A673 (cell line): ENCODE measurements at regions not wholly inside any gene's neighbourhood (a gene's known extent, or its start where the extent isn't known, plus 50 kb on each side); places are given as distances from the start of the nearest gene placed in this dataset.

ENCODE experiments used
- BruUV-seq: library from RNA; stranded (reverse); fragments of 400-500 nt; replicated peaks from 2 replicates; lab custom pipeline; 2021; lab: Mats Ljungman, UMichigan
- CTCF ChIA-PET: fragments of 300-600 bp; sonication (Branson Sonifier 250); formaldehyde crosslinking; loops from one replicate; lab custom pipeline; 2022; ENCODE audit warnings: antibody characterized with exemption; lab: Charles Lee
- POLR2A ChIA-PET: fragments of 300-600 bp; sonication (Branson Sonifier 250); formaldehyde crosslinking; loops from one replicate; lab custom pipeline; 2022; ENCODE audit warnings: antibody characterized with exemption; ENCODE audit not compliant: low non-redundant PET; lab: Charles Lee
- DNase-seq: peaks from one replicate; pipeline ENCODE4 v3.0.0-alpha.2; 2015; ENCODE audit warnings: low spot score
- H3K27ac ChIP-seq: fragments of 200-600 bp; sonication (generic); 2 replicates; pipeline ENCODE4 v1.5.1; 2016; ENCODE audit warnings: mixed run types, low read depth, mild to moderate bottlenecking, mixed read lengths, antibody characterized with exemption, low read length; ENCODE audit not compliant: poor library complexity, severe bottlenecking
- H3K27me3 ChIP-seq: fragments of 200-600 bp; sonication (generic); replicated peaks from 2 replicates; pipeline ENCODE4 v1.6.1; 2017; ENCODE audit warnings: mixed run types, low read depth, mild to moderate bottlenecking, mixed read lengths, antibody characterized with exemption, low read length; ENCODE audit not compliant: insufficient read depth, poor library complexity
- H3K36me3 ChIP-seq: fragments of 200-600 bp; sonication (generic); 2 replicates; pipeline ENCODE4 v1.6.1; 2016; ENCODE audit warnings: mixed run types, mild to moderate bottlenecking, mixed read lengths, antibody characterized with exemption, low read length; ENCODE audit not compliant: insufficient read depth, poor library complexity, severe bottlenecking
- H3K4me1 ChIP-seq: fragments of 200-600 bp; sonication (generic); 2 replicates; pipeline ENCODE4 v1.6.1; 2017; ENCODE audit warnings: mixed run types, mild to moderate bottlenecking, mixed read lengths, antibody characterized with exemption, low read length; ENCODE audit not compliant: insufficient read depth, poor library complexity, severe bottlenecking
- H3K4me3 ChIP-seq: fragments of 200-600 bp; sonication (generic); 2 replicates; pipeline ENCODE4 v1.5.1; 2016; ENCODE audit warnings: low read depth, mixed run types, mild to moderate bottlenecking, mixed read lengths, low read length; ENCODE audit not compliant: poor library complexity, severe bottlenecking
- H3K9me3 ChIP-seq: fragments of 200-600 bp; sonication (generic); 2 replicates; pipeline ENCODE4 v1.6.1; 2016; ENCODE audit warnings: mixed run types, low read depth, mild to moderate bottlenecking, mixed read lengths, antibody characterized with exemption, low read length; ENCODE audit not compliant: poor library complexity, severe bottlenecking
- EZH2 ChIP-seq: fragments of 200-600 bp; sonication (generic); IDR thresholded peaks from 2 replicates; pipeline ENCODE4 v1.6.1; 2017; ENCODE audit warnings: borderline replicate concordance, low read depth, mild to moderate bottlenecking, mixed read lengths, antibody characterized with exemption, low read length; ENCODE audit not compliant: poor library complexity, severe bottlenecking
- intact Hi-C: fragments of 100-400 bp; cut with micrococcal nuclease; formaldehyde crosslinking; loops from one replicate; pipeline ENCODE4 v1.10.0; 2022; ENCODE audit not compliant: unreplicated experiment
- TF ChIP-seq, protein P1 (sequence below): fragments of 300-800, 200-600 bp; sonication (generic); conservative IDR thresholded peaks from 2 replicates; pipeline ENCODE4 v1.5.1; 2017; ENCODE audit warnings: low read depth, mild to moderate bottlenecking, antibody characterized with exemption, low read length, moderate library complexity, mixed read lengths

DNA sequence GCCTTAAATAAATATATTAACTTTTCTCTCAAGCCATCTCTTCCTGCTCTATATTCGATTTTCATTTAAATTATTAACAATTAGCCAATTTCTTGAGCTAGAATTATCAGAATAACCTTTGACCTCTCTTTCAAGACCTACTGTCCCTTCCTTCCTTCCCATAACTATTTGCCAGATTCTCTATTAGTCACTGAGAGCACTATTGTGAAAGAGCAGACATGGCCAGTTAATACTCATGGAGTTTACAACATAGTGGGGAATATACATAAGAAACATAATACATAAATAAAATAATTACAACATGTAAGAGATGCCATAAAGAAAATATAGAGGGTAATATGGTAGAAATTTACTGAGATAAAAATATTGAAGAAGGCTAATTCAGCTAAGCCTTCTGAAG lies 72.1 kb upstream of the CHD1 start:
- no peak overlapping the region for H3K4me3 ChIP-seq
- no peak overlapping the region for H3K27ac ChIP-seq
- H3K36me3 ChIP-seq: no peaks in the 10 kb centered on the region
- no TSS peak for BruUV-seq
- intact Hi-C loops: no loop called here
- H3K9me3 ChIP-seq: no peaks in the 10 kb centered on the region
- POLR2A ChIA-PET: no interaction called here
- no peak for TF ChIP-seq EZH2
- TF ChIP-seq, protein P1, sequence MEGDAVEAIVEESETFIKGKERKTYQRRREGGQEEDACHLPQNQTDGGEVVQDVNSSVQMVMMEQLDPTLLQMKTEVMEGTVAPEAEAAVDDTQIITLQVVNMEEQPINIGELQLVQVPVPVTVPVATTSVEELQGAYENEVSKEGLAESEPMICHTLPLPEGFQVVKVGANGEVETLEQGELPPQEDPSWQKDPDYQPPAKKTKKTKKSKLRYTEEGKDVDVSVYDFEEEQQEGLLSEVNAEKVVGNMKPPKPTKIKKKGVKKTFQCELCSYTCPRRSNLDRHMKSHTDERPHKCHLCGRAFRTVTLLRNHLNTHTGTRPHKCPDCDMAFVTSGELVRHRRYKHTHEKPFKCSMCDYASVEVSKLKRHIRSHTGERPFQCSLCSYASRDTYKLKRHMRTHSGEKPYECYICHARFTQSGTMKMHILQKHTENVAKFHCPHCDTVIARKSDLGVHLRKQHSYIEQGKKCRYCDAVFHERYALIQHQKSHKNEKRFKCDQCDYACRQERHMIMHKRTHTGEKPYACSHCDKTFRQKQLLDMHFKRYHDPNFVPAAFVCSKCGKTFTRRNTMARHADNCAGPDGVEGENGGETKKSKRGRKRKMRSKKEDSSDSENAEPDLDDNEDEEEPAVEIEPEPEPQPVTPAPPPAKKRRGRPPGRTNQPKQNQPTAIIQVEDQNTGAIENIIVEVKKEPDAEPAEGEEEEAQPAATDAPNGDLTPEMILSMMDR: no peak
- H3K27me3 ChIP-seq: no peaks in the 10 kb centered on the region
- H3K4me1 ChIP-seq: no peaks in the 10 kb centered on the region
- DNase-seq: no peak
- CTCF ChIA-PET: no interaction called here

DNA sequence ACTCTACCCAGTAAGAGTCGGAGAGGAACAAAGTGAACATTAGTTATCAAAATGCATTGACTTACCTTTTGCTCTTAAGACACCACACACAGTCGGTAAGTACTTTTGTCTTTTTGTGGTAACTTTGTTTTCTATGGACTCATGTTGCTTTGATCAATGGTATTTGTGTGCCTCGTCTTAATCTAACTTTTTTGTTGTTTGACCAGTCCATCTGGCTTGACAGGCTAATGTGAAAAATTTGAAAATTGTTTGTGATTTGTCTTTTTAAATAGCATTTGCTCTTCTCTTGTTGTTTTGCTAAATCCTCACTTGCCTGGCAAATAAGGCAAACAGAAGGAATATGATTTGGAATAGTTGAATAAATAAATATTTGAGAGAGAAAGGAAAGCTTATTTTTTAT lies 71.4 kb upstream of the CHD1 start:
- Histone ChIP-seq H3K27ac (no peak overlapping the region), H3K36me3 (no peaks in the 10 kb centered on the region), H3K4me1 (no peaks in the 10 kb centered on the region), H3K27me3 (no peaks in the 10 kb centered on the region), H3K4me3 (no peak overlapping the region), H3K9me3 (no peaks in the 10 kb centered on the region)
- CTCF ChIA-PET: no interaction called here
- POLR2A ChIA-PET: no interaction called here
- no peak for TF ChIP-seq EZH2
- TF ChIP-seq, protein P1: no peak
- DNase-seq: no peak
- BruUV-seq: no TSS peak
- intact Hi-C loops: no loop called here

DNA sequence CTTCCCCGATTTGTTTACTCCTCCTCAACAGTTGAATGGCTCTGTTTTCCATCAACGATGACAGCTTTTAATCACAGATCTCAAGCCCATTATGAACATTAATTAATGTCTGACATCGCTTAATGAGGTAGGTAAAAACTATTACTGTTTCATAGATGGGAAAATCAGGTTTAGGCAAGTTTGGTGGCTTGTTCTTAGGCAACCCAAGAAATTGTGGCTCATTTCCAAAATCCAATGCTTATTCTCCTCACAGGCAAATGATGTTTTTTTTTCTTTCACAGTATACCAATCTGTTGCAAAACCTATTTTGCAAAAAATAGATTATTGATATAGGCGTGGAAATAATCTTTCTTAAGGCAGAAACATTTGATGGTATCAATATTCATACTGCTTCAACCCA lies 70.8 kb upstream of the CHD1 start:
- DNase-seq: no peak
- CTCF ChIA-PET: no interaction called here

More for the DNA sequence above, 70.8 kb upstream of the CHD1 start:
- Histone ChIP-seq H3K27me3 (no peaks in the 10 kb centered on the region), H3K9me3 (no peaks in the 10 kb centered on the region), H3K4me1 (no peaks in the 10 kb centered on the region), H3K27ac (no peak overlapping the region), H3K4me3 (no peak overlapping the region), H3K36me3 (no peaks in the 10 kb centered on the region)
- TF ChIP-seq, protein P1: no peak
- no peak for TF ChIP-seq EZH2
- intact Hi-C loops: no loop called here
- POLR2A ChIA-PET: no interaction called here
- no TSS peak for BruUV-seq
